ENCODE measurements at regions not wholly inside any gene's neighbourhood (a gene's known extent, or its start where the extent isn't known, plus 50 kb on each side); places are given as distances from the start of the nearest gene placed in this dataset.

DNA sequence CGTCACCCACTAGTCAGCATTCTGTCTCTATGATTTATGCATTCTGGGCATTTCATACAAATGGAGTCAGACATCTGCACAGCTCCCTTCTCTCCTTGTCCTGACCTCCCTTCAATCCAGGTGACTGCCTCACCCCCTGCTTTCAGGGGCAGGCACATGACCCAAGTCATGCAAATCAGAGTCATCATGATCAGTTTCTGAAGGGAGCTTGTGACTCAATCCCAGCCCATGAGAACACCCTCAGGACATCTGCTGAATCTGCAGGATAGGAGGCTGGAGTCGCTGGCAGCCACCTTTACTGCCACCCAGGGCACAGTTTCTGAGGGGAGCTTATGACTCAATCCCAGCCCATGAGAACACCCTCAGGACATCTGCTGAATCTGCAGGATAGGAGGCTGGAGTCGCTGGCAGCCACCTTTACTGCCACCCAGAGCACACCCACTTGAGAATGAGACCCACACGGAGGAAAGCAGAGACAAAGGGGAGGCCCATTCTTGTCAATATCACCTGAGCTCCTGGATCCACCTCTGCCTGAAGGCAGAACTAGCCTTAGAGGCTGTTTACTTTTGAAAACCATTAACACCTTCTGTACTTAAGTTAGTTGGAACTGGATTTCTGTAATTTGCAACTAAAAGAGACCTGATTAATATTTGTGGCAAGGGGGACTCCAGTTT lies 62.3 kb upstream of the SLC25A33 start:
- ChIA-PET POLR2A (no interaction called here), SMC1A (ENCODE audit: uncharacterized antibody, unreplicated experiment) (no interaction called here), CTCF (interaction anchor here (1.2 kb wide), 1 partner anchor 187 kb away, joined by 3 read pairs; no protein-coding TSS in a partner anchor), RAD21 (ENCODE audit: unreplicated experiment) (no interaction called here)
- WGBS (ENCODE audit: insufficient coverage, insufficient replicate concordance, low lambda C conversion rate, missing lambda C conversion rate) = 2% methylated on average over 4 of the region's 4 CpGs
- no peaks in the 10 kb centered on the region for H4K20me1 ChIP-seq (ENCODE audit: control insufficient read depth, insufficient read depth)
- peak; percentile 23; the same call in 2 of the 3 replicates for ATAC-seq
- no peaks in the 10 kb centered on the region for H3K9me3 ChIP-seq (replicated peaks; ENCODE audit: control insufficient read depth, insufficient read depth, low read length)
- BruUV-seq (replicated peaks) = no TSS peak
- H2AFZ ChIP-seq (ENCODE audit: control insufficient read depth, low read depth, low read length) = no peak overlapping the region
- no peak overlapping the region for H3K4me3 ChIP-seq
- H3K9ac ChIP-seq (ENCODE audit: control insufficient read depth, insufficient read depth, low read length) = no peak overlapping the region
- TF ChIP-seq MYC (IDR thresholded peaks at IDR 0.05; ENCODE audit: insufficient read depth, insufficient read length, insufficient replicate concordance, low read length, severe bottlenecking) (no peak), POU2F2 (IDR thresholded peaks at IDR 0.05; ENCODE audit: borderline replicate concordance, low read depth, low read length) (peak; percentile 30; the same call in 1 of the 3 replicates), ZBED1 (IDR thresholded peaks at IDR 0.05; ENCODE audit: borderline replicate concordance) (no peak), HDAC6 (IDR thresholded peaks at IDR 0.05; ENCODE audit: unreplicated experiment) (no peak), JUND (IDR thresholded peaks at IDR 0.05; ENCODE audit: low read depth, low read length) (no peak), YY1 (IDR thresholded peaks at IDR 0.05; ENCODE audit: low read depth, low read length) (no peak)
- TF ChIP-seq, protein P1, sequence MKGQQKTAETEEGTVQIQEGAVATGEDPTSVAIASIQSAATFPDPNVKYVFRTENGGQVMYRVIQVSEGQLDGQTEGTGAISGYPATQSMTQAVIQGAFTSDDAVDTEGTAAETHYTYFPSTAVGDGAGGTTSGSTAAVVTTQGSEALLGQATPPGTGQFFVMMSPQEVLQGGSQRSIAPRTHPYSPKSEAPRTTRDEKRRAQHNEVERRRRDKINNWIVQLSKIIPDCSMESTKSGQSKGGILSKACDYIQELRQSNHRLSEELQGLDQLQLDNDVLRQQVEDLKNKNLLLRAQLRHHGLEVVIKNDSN (IDR thresholded peaks at IDR 0.05; ENCODE audit: borderline replicate concordance, extremely low read length, insufficient read depth, low read depth, low read length) = peak; percentile 47
- H3K27ac ChIP-seq (ENCODE audit: control insufficient read depth, insufficient read depth) = no peak overlapping the region
- intact Hi-C loops (cut with micrococcal nuclease; ENCODE audit: unreplicated experiment) = no loop called here
- FAIRE-seq = peak; percentile 18
- H3K27me3 ChIP-seq (replicated peaks in 1 of 2; ENCODE audit: control insufficient read depth in 2 of 2, insufficient read depth in 2 of 2, low read length in 1 of 2) = no peaks in the 10 kb centered on the region; a peak in 1 of 4 replicates
- H3K4me2 ChIP-seq (ENCODE audit: control insufficient read depth, insufficient read depth) = no peak overlapping the region
- no peaks in the 10 kb centered on the region for H3K79me2 ChIP-seq (ENCODE audit: control insufficient read depth, insufficient read depth, low read length)
- DNase-seq (ENCODE audit: low read depth, low spot score) = no peak
- H3K36me3 ChIP-seq (ENCODE audit: control insufficient read depth in 2 of 2, insufficient read depth in 2 of 2, low read length in 1 of 2) = no peaks in the 10 kb centered on the region
- in situ Hi-C loops (cut with MboI) = no loop called here
- no peaks in the 10 kb centered on the region; the same call in 1 of the 2 replicates for H3K4me1 ChIP-seq (ENCODE audit: control insufficient read depth, insufficient read depth, low read length)
